Sigmoid colon (tissue), 3 donors: ENCODE measurements at regions not wholly inside any gene's neighbourhood (a gene's known extent, or its start where the extent isn't known, plus 50 kb on each side); places are given as distances from the start of the nearest gene placed in this dataset.

Experiments
- CTCF ChIP-seq, 4 experiments: fragments of 450-650 bp in 3 of 4; fragments of 200-600 bp in 1 of 4; IDR thresholded peaks; one replicate each; pipeline ENCODE4 v1.5.1; 2016 to 2019; ENCODE audit warnings: antibody characterized with exemption in 4 of 4, mild to moderate bottlenecking in 3 of 4, moderate library complexity in 2 of 4
- POLR2A ChIP-seq, 2 donors: fragments of 450-650 bp; IDR thresholded peaks; one replicate each; pipeline ENCODE4 v1.6.1; 2016; ENCODE audit warnings: antibody characterized with exemption in 2 of 2, mild to moderate bottlenecking in 2 of 2, moderate library complexity in 2 of 2

- TF ChIP-seq CTCF (IDR thresholded peaks at IDR 0.05) (no peak), POLR2A (IDR thresholded peaks at IDR 0.05) (no peak)
Measured at GRCh38 chr3:150136242-150136641, 165.5 kb upstream of the PFN2 start.
